ENCODE measurements at regions not wholly inside any gene's neighbourhood (a gene's known extent, or its start where the extent isn't known, plus 50 kb on each side); places are given as distances from the start of the nearest gene placed in this dataset.
"Not testable (repeated sequence)": the region's sequence is repeated elsewhere in the genome, so short reads cannot be mapped to it uniquely, and the experiment has no call there.

DNA sequence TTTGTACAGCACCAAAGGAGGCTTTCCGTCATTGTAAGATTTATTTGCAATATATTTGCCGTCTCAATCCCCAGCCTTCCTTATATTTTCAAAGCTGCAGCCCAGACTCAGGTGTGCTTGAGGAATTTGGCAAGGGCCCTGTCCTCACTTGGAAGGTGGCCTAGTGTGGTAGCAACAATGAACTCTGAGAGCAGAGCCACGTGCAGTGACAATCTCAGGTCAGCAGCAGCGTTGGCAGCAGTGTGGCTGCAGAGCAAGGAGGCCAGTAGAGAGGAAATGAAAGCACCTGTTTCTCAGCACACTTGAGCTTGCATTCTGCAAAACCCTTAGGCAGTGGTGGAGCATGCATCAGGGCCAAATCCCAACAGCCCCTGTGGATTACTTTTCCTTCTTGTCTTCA is 613.5 kb downstream of the RBFOX1 start:
- DNase-seq = no peak

GRCh38 chr16:7938175-7938574 is 605.5 kb downstream of the RBFOX1 start:
- DNase-seq = no peak

- DNase-seq = no peak
These were observed 588.7 kb downstream of the RBFOX1 start for GRCh38 chr16:7921345-7921744.

DNA sequence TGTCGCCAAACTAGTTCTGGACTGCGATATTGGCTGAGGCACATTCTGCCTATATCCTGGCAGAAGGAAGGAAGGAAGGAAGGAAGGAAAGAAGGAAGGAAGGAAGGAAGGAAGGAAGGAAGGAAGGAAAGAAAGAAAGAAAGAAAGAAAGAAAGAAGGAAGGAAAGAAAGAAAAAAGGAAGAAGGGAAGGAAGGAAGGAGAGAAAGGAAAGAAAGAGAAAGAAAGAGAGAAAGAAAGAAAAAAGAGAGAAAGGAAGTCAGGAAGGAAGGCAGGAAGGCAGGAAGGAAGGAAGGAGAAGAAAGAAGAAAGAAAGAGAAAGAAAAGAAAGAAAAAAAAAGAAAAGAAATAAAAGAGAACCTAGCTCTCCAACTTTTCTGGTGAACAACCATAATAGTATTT is 587.1 kb downstream of the RBFOX1 start:
- DNase-seq = no peak

GRCh38 chr16:7914748-7915147 is 582.1 kb downstream of the RBFOX1 start:
- no peak for DNase-seq

DNA sequence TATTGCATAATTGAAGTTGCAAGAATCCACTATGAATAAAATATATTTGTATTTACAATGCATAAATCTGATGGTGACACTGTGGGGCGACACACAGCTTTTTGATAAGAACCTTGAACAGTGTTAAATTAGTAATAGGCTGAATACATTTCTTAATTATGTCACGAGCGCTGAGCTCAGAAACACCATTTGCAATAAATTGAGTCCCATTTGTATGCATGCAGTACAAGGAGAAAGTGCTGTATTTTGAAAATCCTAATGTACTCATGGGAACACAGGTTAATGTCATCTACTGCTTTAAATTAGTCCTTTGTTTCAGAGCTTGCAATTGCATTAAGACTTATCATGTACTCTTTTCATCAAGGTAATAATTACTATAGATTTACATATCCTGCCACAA is 579.5 kb downstream of the RBFOX1 start:
- DNase-seq = no peak

GRCh38 chr16:7910116-7910515 is 577.5 kb downstream of the RBFOX1 start:
- no peak for DNase-seq

GRCh38 chr16:7888411-7888810 is 555.8 kb downstream of the RBFOX1 start:
- DNase-seq = no peak

DNA sequence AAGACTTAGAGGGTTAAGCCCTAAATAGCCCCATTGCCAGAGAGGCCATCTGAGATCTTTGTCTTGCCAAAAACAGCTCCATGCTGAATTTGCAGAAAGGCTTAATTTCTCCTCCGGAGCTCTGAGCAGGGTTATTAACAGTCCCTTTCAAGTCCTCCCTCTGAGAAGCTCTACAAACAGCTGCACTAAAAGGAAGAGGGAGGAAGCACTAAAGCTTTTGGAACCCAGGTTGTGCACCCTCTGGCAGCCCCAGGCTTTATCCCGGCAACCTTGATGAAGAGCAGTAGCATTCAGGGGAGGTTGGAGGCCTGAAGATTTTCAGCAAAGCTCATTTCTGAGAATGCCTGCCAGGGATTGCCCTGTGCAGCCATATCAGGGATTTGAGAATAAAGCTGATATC is 554.7 kb downstream of the RBFOX1 start:
- no peak for DNase-seq

GRCh38 chr16:7871979-7872378 is 539.3 kb downstream of the RBFOX1 start:
- no peak for DNase-seq

- DNase-seq = no peak
These were observed 538.7 kb downstream of the RBFOX1 start for GRCh38 chr16:7871371-7871770.

DNA sequence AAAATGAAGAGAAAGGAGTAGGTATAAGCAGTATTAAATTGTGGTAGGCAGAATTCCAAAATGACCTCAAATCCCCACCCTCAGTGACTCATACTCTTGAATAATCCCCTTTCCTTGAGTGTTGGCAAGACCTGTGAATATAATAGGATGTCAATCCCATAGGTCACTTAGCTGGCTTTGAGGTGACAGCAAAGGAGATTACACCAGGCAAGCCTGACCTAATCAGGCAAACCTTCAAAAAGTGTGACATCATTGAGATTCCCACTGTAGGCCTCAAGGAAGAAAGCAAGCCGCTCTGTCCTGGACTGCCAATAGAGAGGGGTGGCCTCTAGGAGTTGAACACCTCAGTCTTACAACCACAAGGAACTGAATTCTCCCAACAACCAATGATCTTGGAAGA is 535.2 kb downstream of the RBFOX1 start:
- no peak for DNase-seq

DNA sequence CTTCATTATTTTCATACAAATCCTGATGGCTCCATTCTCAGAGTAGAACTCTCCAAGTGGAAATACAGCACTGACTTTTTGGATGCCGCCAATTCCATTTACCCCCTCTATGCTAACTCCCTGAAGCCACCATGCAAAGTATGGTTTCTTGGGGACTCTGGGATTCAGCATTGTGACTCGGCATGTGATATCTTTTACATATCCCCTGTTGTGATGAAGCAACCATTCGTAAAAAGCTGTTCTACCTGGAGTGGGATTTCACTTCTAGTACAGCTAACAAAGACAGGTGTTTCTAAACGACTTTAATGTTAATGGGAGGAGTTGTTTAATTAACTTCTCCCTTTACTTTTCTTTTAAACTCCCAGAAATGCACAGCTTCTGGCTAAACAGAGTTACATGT is 533.5 kb downstream of the RBFOX1 start:
- DNase-seq = no peak

DNA sequence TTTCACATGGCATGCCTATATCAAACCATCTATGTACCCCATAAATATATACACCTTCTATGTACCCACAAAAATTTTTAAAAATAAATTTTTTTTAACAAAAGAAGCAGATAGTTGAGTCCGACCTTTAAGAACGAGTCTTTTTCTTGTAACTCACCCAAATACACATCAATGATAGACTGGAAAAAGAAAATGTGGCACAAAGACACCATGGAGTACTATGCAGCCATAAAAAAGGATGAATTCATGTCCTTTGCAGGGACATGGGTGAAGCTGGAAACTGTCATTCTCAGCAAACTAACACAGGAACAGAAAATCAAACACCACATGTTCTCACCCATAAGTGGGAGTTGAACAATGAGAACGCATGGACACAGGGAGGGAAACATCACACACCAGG is 532.7 kb downstream of the RBFOX1 start:
- DNase-seq = not testable (repeated sequence)

DNA sequence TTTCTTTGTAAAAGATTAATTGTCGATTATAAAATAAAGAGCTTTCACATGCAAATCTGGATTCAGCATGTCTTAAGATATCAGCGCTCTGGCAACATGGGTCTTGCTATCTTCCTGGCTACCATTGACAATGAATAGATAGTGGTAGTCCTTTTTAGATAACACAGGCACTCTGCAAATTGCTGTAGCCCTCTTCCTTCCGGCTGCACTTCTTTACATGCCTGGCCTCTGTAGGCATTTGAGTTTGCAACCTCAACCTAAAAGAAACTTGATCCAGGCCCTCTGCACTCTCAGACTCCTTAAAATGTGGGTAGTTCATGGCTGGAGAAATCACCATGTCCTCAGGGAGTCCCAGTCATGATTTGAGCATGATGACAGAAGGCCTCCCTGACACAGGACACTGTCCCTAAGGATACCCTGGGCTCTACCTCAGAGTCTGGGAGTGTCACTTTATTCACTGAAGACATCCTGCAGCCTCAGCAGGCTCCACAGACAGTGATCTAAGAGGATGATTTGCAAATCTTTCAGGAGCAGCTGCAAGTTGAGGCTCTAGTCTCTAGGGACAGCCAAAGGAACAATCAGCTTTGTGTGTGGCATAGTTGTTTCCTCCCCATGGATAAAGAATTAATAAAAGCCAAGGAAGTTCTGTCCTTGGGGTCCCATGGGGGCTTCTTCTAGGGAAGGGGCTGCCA is 529.4 kb downstream of the RBFOX1 start:
- no peak for DNase-seq

GRCh38 chr16:7853197-7853596 is 520.6 kb downstream of the RBFOX1 start:
- DNase-seq = no peak

GRCh38 chr16:7849841-7850240 is 517.2 kb downstream of the RBFOX1 start:
- no peak for DNase-seq

DNA sequence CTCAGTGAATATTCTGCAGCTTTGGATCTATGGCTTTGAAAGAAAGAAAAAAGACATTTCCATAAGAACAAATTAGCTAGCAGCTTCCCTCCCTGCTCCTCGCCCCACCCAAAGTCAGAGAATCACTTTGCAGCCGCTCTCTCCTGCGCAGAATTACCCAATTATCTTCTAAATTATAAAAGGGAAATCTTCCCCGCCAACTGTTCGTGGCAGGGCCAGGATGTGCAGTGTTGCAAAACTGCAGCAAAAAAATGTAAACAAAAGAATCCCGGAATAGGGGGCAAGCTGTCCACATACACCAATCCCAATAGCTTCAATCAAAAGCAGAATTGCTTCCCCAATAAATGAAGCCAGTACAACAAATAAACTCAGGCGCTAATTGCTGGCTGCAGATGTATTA is 510.6 kb downstream of the RBFOX1 start:
- DNase-seq = no peak

- DNase-seq = no peak
These were observed 506.9 kb downstream of the RBFOX1 start for GRCh38 chr16:7839568-7839967.

- DNase-seq = no peak
These were observed 502.3 kb downstream of the RBFOX1 start for GRCh38 chr16:7834771-7835431.

- no peak for DNase-seq
These were observed 488.2 kb downstream of the RBFOX1 start for GRCh38 chr16:7820816-7821215.

DNA sequence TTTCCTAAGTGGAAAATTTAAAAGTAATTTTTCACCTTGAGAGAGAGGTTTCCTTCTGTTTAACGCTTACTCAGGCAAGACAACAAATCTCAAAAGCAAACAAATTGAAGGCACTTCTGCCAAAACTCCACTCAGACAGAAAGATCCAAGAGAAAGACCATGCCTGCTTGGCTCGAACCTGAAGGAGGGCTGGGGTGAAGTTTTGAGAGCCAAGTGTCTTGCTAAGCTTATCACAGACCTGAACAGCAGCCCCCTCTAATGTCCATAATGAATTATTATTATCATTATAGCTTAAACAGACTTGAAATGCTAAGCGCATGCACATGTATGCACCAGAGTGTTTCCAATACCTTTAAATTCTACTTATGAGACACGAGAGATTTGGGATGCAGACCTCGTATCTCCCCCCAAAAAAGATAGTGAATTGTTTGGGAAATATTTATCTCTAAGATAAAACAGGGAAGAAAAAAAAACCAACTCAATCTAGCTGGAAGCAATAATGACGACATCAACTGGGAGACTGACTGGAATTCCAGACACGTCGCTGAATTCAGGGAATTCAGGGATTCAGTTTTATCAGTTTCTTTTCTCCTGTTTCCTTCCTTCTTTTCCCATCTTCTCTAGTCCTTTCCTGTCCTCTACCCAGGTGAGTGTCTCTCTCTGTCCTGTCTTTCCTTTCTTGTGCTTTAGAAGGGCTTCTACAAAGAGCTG is 473.2 kb downstream of the RBFOX1 start:
- no peak for DNase-seq

DNA sequence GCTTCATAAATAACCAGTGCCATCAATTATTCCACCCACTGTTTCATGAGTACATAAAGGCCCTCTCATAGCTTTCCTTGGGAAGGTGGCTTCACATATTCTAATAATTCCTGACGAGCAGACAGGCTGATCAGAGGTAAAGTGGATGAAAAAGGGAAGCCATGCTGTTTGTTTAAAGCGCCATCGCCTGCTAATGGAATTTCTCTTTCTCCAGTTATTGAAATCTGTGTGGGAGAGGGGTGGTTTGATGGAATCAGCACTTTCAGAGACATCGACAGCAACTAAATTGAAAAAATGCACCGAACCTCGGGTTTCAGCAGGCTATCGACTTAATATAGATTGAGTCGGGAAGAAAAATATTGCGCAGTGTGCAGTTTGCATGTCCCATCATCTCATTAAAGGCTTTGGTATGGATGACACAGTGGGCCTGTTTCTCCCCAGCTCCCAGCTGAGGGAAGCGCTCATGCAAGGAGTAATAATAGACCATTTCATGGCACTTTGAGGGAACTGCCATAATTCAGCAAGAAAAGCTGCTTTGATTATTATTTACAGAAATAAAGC is 472.1 kb downstream of the RBFOX1 start:
- no peak for DNase-seq

GRCh38 chr16:7792346-7792745 is 459.7 kb downstream of the RBFOX1 start:
- DNase-seq = no peak
